GM18519 (cell line): ENCODE measurements at regions not wholly inside any gene's neighbourhood (a gene's known extent, or its start where the extent isn't known, plus 50 kb on each side); places are given as distances from the start of the nearest gene placed in this dataset.
"Not testable (repeated sequence)": the region's sequence is repeated elsewhere in the genome, so short reads cannot be mapped to it uniquely, and the experiment has no call there.

ENCODE experiments used
- ATAC-seq: cut with Tn5 transposase; IDR thresholded peaks from one replicate; pipeline ENCODE4 v1.9.1; 2021; ENCODE audit warnings: mild to moderate bottlenecking, moderate library complexity; ENCODE audit not compliant: unreplicated experiment, low FRiP score

DNA sequence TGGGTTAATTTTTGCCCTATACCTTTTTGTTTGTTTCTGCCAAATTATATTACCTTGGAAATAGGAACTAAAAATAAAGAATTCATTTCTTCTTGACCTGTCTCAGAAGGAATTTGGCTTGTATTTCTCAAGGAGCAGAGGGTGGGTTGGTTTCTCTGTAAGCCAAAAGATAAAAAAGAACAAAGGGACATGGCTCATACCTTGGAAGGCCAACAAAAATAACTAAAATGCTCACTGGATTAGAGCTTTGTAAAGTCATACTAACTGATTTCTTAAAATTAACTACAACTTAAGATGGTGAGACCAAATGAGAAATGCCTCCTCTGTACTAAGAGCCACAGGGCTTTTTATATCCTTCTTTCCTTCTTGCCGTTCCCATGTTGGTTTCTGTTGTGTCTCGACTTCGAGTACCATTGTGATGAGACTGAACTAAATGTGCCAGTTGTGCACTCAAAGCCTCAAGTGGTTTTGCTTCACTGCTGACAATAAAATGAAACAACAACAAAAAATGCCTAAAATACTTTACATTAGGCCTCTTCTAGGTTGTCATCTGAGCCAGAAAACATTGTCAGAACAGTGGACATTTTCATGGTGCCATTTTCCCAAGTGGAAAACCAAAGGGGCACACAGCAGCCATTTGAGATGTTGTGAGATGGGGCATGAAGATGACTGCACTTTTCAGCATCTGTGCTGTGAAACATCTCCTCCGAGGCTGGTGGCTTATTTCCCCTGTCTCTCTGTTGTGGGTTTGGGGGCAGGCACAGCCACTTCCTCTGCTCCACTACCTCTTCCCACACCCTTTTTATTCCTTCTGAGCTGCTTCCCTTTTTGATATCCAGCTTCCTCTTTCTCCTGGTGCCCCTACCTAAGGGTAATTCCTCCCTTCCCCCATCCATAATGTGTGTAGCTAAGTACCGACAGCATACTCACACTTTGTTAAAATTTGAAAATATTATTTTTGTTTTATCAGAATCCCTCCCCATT, 51.8 kb upstream of the AGR3 start:
- no peak for ATAC-seq

DNA sequence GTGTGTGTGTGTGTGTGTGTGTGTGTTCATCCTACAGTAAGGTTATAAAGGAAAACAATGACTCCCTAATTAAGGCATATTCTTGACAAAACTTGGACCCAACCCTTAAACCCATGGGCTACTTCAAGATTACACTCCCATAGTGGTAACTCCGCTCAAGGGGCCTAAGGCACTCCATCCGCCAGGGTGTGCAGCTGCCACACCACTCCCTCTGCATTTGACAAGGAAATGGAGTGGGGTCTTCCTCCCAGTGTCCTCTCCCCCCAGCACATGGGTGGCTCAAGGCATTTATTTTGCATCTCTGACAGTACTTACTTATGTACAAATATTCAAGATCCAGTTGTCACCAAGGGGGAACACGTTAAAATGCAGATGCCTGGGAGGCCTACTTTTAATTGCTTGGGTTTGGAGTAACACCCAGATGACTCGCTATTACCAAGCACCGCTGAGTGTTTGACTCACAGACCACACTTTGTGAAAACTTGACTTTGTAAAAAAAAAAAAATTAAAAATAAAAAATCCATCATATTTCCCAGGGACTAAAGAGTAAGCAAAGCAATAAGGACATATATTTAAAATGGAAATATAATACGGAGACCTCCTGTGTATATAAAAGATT, 53.0 kb upstream of the AGR3 start:
- ATAC-seq = no peak

DNA sequence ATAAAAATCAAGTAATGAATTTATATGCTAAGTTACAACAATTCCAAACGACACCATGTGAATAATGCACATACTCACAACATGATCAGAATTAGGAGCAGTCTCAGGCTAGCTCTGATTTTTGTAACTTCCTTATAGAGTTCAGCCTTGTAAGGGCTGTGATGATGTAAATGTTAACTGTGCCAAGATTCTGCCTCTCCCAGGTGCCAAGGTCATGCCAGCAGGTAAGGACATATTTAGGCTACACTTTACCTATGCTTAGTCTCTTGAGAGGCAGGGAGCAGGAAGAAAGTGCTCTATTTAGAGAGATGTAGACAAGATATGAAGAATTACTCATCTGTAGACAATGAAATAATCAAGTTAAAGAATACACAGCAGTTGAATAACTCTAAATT, 53.6 kb upstream of the AGR3 start:
- ATAC-seq = no peak

- no peak for ATAC-seq
Measured at GRCh38 chr7:16936626-16937422, 55.0 kb upstream of the AGR3 start.

DNA sequence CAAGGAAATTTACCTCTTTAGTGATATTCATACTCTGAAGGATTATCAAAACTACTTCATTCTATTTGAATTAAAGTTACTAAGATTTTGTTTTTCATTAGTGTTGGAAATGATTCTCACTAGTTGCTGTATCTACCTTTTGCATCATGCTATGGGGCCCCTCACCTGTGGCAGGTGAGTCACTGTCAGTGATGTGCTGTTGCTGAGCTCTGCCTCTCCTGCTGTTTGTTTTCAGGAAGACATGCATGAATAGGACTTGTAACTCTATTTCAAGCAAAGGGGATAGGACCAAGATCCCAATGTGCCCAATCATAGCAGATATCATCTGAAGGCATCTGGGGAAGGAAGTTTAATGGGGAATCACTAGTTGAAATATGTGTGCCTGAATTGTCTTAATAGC, 57.4 kb upstream of the AGR3 start:
- no peak for ATAC-seq

DNA sequence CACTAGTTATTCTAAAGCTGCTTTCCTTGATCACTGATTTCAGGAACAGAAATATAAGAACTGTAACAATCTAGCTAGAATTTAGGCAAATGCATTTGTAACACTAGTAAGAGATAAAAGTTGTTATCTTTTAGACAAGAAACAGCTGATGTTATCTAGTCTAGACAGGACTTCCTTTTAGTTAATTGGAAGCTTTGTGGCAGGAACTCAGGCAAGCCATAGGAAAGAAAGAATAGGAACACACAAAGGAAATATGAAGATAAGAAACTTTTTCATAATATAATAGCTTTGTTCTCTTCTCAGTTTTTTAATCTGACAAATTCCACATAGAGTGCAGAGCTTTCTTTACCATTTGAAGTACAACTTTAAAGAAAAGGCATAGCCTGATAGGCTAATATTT, 59.0 kb upstream of the AGR3 start:
- no peak for ATAC-seq

- no peak for ATAC-seq
Measured at GRCh38 chr7:16942929-16943509, 61.2 kb upstream of the AGR3 start.

DNA sequence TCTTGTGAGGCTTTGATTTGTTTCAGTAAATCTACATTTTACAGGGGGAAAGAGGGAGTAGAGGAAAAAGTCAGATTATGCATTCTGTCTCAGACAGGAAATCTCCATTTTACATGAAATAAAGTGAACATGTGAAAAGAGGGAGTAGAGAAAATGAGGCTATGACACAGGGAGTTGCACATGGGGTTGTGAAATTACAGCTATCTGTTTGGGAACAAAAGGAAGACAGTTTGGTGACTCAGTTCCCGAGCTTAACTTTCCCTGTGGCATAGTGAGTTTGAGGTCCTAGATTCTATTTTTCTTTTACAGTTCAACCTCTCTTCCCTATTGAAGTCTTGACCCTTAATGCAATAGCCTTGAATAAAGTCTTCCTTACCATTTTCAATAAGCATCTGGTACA, 63.2 kb upstream of the AGR3 start:
- no peak for ATAC-seq

DNA sequence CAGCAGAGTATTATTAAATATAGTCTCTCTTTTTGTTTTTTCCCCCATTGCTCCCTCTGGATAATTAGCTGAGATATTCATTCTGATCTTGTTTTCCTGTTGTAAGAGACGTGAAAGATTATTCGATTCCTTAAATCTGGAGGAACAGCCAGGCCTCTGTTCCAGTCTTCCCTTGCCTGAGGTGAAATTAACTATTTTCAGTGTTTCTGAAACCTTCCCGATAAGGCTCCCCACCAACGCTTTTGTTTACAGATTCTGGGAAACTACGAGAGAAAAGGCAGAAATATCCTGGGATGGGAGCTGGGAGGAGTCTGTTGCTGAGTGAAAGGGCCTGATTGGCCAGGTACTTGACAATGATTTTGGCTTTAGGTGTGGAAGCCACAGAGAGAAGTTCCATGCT, 63.6 kb upstream of the AGR3 start:
- ATAC-seq = no peak

DNA sequence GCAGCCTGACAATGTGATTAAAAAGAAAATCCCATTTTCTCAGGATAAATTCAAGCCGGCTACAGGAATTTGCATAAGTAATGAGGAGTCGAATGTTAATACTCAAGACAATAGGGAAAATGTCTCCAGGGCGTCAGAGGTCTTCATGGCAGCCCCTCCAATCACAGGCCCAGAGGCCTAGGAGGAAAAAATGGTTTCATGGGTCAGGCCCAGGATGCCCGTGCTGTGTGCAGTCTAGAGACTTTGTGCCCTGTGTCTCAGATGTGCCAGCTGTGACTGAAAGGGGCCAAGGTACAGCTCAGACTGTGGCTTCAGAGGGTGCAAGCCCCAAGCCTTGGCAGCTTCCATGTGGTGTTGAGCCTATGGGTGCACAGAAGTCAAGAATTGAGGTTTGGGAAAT, 66.3 kb upstream of the AGR3 start:
- not testable (repeated sequence) for ATAC-seq

- no peak for ATAC-seq
Measured at GRCh38 chr7:16951483-16952080, 69.8 kb upstream of the AGR3 start.

DNA sequence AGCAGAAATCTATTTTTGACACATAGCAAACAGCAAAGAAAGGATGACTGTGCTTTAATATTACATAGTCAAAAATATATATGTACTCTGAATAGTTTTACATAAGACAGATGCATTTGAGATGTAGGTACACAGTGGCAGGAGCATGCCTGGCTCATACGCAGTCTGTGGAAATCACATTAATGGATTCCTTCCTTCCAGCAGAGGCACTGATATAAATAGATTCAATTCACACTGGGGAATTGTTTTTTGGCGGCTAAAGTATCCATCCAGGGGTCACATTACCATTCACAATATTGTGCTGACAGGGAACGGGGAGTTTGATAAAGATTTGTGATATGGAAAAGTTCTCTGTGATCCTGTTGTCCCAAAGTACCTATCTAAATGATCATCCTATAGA, 72.5 kb upstream of the AGR3 start:
- no peak for ATAC-seq

- ATAC-seq = no peak
Measured at GRCh38 chr7:16958724-16959123, 76.9 kb upstream of the AGR3 start.

GRCh38 chr7:16960337-16960965, 78.7 kb upstream of the AGR3 start:
- no peak for ATAC-seq

DNA sequence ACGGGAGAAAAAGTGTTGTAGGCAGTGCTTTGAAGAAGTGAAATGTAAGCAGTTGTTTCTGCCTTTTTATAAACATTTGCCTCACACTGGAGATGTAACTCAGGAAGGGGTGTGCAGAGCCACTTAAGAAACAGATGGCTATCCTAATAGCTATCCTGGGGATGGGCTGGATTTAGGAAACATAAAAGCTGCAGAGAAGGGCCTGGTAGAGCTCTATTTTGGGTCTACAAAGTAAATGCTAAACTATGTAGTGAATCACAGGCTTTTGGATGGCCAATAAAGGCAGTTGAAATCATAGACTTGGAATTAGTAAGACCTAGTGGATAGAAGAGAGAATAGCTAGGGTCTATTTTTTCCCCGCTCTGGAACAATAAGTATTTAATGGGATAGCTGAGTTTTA, 79.9 kb upstream of the AGR3 start:
- no peak for ATAC-seq

DNA sequence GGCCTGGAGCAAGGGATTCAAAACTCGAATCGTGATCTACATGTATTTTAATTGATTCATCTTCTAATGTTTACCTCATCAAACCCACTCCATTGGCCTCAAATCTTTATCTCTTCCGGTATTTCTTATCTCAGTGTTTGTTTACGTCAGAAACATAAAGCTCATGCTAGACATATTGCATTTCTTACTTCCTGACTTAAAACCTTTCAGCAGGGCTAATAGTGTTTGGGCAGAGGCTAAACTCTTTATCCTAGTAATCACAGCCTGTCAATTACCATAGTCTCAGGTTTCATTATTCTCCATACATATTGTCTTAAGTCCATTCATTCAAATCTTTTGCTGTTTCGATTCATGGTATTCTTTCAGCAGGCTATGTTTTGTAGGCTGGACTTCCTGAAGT, 81.3 kb upstream of the AGR3 start:
- no peak for ATAC-seq

GRCh38 chr7:16965697-16966096, 83.9 kb upstream of the AGR3 start:
- not testable (repeated sequence) for ATAC-seq

DNA sequence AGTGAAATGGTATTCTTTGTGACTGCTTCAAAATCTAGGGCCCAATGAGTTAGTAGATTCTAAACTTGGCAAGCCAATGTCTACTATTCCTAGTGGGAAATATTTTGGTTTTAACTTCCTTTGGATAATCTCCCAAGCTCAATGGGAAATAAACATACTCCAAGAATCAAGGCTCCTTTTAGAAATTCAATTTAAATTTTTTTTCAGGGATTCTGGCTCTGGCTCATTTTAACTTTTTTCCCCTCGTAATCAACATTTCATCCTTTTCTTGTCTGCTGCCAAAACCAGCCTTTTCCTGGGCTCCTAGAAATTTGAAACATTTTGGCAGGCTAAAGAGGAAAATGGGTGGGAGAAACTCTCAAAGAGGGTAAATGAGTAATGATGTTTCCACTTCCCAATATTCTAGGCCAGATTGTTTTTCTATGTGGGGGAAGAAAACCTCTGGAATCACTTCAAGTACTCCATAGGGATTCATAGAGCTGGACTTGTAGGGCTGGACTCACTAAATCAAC, 85.6 kb upstream of the AGR3 start:
- no peak for ATAC-seq

- no peak for ATAC-seq
Measured at GRCh38 chr7:16970732-16971482, 89.1 kb upstream of the AGR3 start.
